ENCODE measurements at regions not wholly inside any gene's neighbourhood (a gene's known extent, or its start where the extent isn't known, plus 50 kb on each side); places are given as distances from the start of the nearest gene placed in this dataset.

DNA sequence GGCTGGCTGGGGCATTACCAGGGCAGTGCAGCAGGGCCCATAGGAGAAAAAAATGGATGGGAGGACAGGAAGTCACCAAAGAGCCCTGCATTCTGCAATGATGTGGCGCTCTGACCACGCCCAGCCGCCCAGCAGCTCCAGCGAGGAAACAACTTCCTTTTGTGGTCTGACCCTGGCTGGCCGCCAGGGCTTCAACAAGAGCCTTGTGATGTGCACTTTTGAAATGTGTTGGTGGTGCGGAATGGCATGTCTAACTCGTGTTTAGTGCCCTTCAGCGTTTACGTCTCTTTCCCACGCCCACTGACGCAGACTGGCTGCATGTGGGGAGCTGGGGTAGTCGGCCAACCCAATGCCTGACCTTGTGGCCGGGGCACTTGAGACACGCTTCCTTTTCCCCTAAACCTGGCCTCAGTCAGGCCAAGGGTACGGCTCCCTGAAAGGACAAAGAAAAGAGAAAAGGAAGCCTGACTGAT is 81.9 kb upstream of the CTNNB1 start:
- peak; percentile 71 for DNase-seq

DNA sequence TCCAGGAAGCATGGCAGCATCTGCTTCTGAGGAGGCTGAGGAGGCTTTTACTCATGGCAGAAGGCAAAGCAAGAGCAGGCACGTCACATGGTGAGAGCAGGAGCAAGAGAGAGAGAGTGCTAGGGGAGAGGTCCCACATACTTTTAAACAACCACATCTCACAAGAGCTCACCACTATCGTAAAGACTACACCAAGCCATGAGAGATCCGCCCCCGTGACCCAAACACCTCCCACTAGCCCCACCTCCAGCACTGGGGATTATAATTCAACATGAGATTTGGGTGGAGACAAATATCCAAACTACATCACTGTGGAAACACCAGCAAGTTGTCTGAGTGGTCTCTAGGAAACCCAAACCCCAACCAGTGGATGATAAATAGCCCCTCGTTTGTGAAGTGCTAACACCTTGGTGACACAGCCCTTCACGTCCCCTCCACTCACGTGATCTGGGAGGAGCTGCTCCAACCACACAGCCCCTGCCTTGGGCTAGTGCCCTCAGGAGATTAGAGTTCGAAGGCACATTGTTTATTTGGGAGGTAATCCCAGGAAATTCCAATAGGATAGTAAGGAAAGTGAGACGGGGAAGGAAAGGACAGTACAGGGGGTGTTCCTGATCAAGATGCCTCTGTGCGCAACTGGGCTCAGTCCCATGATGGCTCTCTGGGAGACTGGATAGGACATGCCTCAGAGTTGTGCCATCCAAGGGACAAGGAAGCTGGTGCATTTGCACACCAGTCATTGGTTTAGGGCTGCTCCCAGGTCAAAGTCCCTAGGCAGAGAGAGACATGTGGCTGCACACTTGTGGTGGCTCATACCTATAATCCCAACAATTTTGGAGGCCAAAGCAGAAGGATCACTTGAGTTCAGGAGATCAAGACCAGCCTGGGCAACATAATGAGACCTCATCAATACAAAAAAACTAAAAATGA is 80.6 kb upstream of the CTNNB1 start:
- no peak for DNase-seq

DNA sequence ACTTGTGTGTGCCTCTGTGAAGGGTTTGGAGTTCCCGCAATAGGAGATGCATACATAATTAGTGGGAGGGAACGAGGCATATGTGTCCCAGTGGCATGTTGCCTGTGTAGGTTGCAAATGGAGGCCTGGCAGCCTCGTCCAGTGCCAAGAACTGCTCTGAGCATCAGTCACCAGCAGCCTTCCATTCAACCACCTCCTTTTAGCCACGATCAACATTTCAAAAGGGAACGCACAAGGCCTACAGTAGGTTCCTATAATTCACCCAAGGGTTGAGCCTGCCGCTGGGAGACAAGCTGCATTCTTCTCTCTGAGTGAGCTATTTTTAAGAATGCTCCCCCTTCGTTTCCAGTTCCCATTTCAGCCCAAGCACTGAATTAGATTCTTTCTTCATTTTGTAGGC is 78.8 kb upstream of the CTNNB1 start:
- DNase-seq: no peak

DNA sequence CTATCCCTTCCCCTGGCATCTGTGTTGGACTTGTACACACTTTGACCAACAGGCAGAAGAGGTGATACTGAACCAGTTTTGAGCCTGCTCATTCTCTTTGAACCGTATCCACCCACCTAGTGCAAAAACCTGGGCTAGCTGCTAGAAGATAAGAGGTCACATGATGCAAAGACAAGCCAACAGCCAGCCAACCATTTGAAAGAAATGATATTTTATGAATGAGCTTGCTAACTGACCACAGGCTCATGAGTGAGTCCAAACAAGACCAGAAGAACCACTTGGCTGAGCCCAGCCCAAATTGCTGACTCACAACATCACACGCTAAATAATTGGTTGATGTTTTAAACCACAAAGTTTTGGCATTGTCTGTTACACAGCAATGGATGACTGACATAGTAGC is 74.0 kb upstream of the CTNNB1 start:
- no peak for DNase-seq

- no peak for DNase-seq
These were observed 72.8 kb upstream of the CTNNB1 start for GRCh38 chr3:41126472-41126871.

DNA sequence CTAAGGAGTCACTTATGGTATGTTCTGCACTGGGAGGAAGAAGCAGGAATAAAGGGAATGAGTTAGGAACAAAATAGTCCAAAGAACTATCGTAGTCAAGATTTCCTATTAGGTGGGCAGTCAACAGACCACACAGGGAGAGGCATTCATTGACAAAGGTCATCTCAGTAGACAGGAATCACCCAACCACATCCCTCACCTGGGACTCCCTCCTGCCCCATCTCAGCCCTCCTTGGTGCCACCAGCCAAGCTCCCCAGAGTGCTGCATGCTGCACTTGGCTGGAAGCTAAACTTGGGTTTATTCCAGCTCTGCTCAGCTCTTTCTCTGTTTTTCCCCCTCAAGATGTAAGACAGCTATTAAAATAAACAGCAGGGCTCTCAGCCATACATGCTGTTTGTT is 72.3 kb upstream of the CTNNB1 start:
- no peak for DNase-seq

DNA sequence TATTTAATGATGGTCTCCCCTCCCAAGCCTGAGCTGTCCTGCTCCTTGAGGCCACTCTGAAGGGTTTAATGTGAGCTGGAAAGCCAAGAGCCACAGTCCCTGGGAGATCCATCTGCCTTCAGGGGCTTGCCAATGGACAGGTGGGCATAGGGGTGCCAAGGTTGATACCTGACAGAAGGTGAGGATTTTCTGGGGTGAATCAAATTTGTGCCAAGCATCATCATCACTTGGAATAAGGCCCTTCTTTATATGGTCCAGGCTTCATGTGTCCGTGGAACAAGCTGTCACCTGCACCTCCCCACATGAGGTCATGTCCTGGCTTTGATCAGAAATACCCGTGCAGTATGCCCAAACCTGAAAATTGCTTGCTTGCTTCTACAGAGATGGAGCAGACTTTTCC is 71.9 kb upstream of the CTNNB1 start:
- DNase-seq: no peak

DNA sequence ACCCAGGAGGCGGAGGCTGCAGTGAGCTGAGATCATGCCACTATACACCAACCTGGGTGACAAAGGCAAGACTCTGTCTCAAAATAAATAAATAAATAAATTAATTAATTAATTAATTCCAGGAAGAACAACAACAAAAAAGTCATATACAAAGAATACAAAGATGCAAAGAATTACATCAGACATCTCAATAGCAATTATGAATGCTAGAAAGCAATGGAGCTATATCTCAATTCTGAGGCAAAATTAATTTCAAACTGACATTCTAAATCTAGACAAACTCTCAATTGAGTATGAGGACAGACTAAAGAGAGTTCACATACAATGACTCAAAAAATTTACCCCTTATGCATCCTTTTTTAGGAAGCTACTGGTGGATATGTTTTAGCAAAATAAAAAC is 69.6 kb upstream of the CTNNB1 start:
- no peak for DNase-seq

- DNase-seq: no peak
These were observed 68.1 kb upstream of the CTNNB1 start for GRCh38 chr3:41131224-41131623.

DNA sequence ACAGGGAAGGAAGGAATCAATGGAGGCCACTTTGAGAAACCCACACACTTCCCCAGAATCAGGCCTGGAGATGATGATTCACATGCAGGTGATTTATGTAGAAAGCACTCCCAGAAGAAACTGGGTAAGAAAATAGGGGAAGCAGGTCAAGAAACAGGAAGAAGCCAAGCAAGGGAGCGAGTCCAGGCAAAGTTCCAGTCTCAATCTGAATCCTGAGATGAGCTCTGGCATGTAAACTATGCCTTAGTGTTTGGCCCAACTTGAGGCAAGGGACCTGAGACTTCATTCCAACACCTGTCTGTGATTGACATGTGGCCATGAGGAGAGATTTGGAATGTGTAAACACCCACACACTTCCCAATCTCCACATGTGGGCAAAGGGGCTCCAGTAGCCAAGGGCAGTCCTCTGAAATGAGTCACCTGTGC is 61.6 kb upstream of the CTNNB1 start:
- DNase-seq: no peak

DNA sequence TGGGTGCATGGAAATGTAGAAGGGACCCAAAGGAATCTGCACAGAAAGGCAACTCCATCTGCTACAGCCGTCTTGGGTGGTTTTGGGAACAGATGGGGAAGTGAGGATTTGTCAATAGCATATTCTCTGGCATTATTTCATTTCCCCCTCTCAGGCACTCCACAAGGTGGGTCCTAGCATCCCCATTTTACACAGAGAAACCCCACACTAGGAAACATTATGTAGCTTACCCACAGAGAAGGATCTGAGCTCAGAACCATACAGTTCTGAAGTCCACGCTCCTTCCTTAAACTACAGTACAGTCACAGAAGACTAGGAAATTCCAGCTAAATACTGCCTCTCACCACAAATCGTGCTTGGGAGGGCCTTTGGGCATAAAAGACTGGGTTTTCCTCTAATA is 61.2 kb upstream of the CTNNB1 start:
- no peak for DNase-seq

GRCh38 chr3:41138601-41139000 is 60.7 kb upstream of the CTNNB1 start:
- DNase-seq: no peak

GRCh38 chr3:41140242-41140641 is 59.1 kb upstream of the CTNNB1 start:
- no peak for DNase-seq

DNA sequence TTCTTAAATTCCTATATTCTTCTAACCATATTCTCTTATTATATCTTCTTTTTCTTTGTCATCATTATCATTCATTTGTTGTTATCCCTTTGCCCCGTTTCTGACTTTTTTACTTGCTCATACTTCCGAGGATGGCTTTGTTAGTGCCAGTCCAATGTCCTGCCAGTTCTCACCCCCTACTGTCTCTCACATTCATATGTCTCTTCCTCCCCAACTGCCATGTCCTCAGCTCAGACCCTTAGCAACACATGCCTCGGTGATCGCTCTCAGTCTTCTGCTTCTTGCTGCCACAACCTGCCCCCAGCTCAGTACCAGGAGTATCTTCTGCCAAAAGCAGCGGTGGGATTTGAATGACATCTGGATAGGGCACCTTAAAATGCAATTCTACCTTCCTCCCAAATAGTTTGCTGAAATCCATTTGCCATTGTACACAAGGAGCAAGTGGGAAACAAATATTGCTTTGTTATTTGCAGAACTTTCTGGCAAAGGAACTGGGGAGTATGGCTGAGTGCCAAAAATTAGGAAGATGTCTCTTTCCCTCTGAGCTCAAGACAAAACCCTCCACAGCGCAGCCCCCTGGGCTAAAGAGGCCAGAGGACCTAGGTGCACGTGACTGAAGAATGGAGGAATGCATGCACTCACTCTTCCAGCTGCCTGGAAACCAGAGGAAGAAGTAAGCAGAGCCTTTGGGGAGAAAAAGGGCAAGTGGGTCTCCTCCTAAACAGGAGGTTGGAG is 57.7 kb upstream of the CTNNB1 start:
- DNase-seq: no peak

GRCh38 chr3:41143421-41144031 is 55.8 kb upstream of the CTNNB1 start:
- DNase-seq: no peak

DNA sequence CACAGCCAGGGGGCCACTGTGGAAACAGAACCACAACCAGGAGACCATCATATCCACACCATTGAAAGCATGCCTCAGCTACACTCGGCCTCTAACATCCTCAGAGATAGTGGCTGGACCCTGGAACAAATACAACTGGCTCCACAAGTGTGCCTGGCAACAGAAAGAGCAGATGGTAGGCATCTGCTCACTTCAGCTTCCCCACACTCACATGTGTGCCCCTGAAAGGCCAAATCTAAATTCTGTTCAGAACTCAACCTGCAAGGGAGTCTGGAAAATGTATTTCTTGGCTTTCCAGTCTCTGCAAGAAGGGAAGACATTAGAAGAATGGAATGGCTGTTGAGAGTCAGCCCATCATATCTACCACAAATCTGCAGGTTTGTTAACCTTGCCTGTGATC is 54.7 kb upstream of the CTNNB1 start:
- no peak for DNase-seq

DNA sequence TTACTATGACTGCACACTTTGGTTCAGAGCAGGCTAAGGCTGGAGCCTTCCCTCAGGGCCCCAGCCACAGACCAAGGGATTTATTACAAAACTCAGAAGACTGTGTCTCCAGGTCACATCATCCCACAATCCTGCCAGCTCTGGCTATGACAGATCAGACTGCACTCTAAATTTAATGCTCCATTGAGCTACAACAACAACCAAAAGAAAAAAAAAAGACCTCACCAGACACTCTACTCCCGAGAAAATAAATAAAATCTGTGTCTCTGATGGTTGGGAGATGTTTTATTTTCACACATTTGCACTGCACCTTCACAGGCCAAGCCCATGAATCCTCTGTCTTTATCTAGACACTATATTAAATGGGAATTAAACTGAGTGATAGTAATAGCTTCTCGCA is 50.8 kb upstream of the CTNNB1 start:
- DNase-seq: no peak

DNA sequence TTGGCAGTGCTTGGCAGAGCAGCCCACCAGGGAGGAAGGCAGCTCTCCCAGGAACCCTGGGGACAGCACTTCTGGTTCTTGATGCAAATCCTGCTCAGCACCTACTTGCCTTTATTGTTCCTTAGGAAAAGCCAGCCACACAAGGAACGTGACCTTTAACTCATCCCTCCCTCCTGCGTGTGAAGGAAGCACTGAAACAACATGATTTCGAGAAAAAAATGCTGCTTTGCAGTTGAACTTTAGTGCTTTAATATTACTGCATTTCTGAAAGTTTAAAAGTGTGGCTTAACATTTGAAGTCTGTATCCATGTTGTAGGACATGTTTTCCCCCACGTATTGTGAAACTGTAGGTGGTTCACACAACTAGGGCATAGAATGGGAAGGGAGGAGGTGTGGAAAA is 50.4 kb upstream of the CTNNB1 start:
- DNase-seq: no peak

Data from stimulated activated CD4-positive, alpha-beta T cell treated with anti-CD3 and anti-CD28 coated beads, Interleukin-4, amount 100 ng/mL, for 1 hour (primary cell).